H9 (cell line): ENCODE measurements at regions not wholly inside any gene's neighbourhood (a gene's known extent, or its start where the extent isn't known, plus 50 kb on each side); places are given as distances from the start of the nearest gene placed in this dataset.

ENCODE experiments used
- DNase-seq: peaks from one replicate; pipeline ENCODE4 v3.0.0-alpha.2; 2017
- H2AFZ ChIP-seq: one replicate; pipeline ENCODE4 v1.6.1; 2013; ENCODE audit warnings: mild to moderate bottlenecking, low read length, control low read depth, moderate library complexity
- H2AK5ac ChIP-seq: 2 replicates; pipeline ENCODE4 v1.6.1; 2013; ENCODE audit warnings: low read length, control low read depth, mixed read lengths; ENCODE audit not compliant: insufficient read length
- H2BK120ac ChIP-seq: one replicate; pipeline ENCODE4 v1.6.1; 2013; ENCODE audit warnings: low read depth, mild to moderate bottlenecking, low read length, control low read depth, inconsistent platforms; ENCODE audit not compliant: poor library complexity, severe bottlenecking
- H2BK12ac ChIP-seq: 2 replicates; pipeline ENCODE4 v1.6.1; 2013; ENCODE audit warnings: low read length, control low read depth, mixed read lengths, low read depth; ENCODE audit not compliant: insufficient read length
- H2BK15ac ChIP-seq: 2 replicates; pipeline ENCODE4 v1.6.1; 2013; ENCODE audit warnings: low read depth, low read length, control low read depth
- H2BK20ac ChIP-seq: one replicate; pipeline ENCODE4 v1.6.1; 2013; ENCODE audit warnings: low read depth, mild to moderate bottlenecking, low read length, control low read depth, inconsistent platforms; ENCODE audit not compliant: poor library complexity, severe bottlenecking
- H2BK5ac ChIP-seq: 2 replicates; pipeline ENCODE4 v1.6.1; 2013; ENCODE audit warnings: low read length, control low read depth, mixed read lengths; ENCODE audit not compliant: insufficient read length
- H3K14ac ChIP-seq: 2 replicates; pipeline ENCODE4 v1.6.1; 2013; ENCODE audit warnings: low read length, control low read depth; ENCODE audit not compliant: insufficient read depth
- H3K18ac ChIP-seq: 2 replicates; pipeline ENCODE4 v1.6.1; 2013; ENCODE audit warnings: low read depth, mild to moderate bottlenecking, mixed read lengths, low read length, control low read depth; ENCODE audit not compliant: insufficient read length
- H3K23ac ChIP-seq: 2 replicates; pipeline ENCODE4 v1.6.1; 2013; ENCODE audit warnings: low read length, control low read depth, mixed read lengths, low read depth; ENCODE audit not compliant: insufficient read length
- H3K23me2 ChIP-seq: 2 replicates; pipeline ENCODE4 v1.6.1; 2013; ENCODE audit warnings: low read depth, mild to moderate bottlenecking, mixed read lengths, low read length, control low read depth; ENCODE audit not compliant: insufficient read length, poor library complexity, severe bottlenecking
- H3K27ac ChIP-seq: 2 replicates; pipeline ENCODE4 v1.5.1; 2013; ENCODE audit warnings: low read length, control low read depth, mixed read lengths, low read depth; ENCODE audit not compliant: insufficient read length
- H3K27me3 ChIP-seq: 2 replicates; pipeline ENCODE4 v1.6.1; 2013; ENCODE audit warnings: low read length, control low read depth, inconsistent platforms; ENCODE audit not compliant: insufficient read depth
- H3K4ac ChIP-seq: 2 replicates; pipeline ENCODE4 v1.6.1; 2013; ENCODE audit warnings: low read depth, mild to moderate bottlenecking, control low read depth, inconsistent platforms, low read length, moderate library complexity
- H3K4me1 ChIP-seq: 2 replicates; pipeline ENCODE4 v1.6.1; 2013; ENCODE audit warnings: low read length, control low read depth, inconsistent platforms; ENCODE audit not compliant: insufficient read depth
- H3K4me2 ChIP-seq: 2 replicates; pipeline ENCODE4 v1.6.1; 2013; ENCODE audit warnings: low read length, control low read depth, mixed read lengths; ENCODE audit not compliant: insufficient read length, insufficient read depth
- H3K56ac ChIP-seq: 2 replicates; pipeline ENCODE4 v1.6.1; 2013; ENCODE audit warnings: low read depth, mild to moderate bottlenecking, mixed read lengths, low read length, control low read depth; ENCODE audit not compliant: insufficient read length
- H3K79me1 ChIP-seq: 2 replicates; pipeline ENCODE4 v1.6.1; 2013; ENCODE audit warnings: low read depth, mild to moderate bottlenecking, moderate library complexity, low read length, control low read depth, inconsistent platforms; ENCODE audit not compliant: insufficient read depth, poor library complexity, severe bottlenecking
- H3K79me2 ChIP-seq: 2 replicates; pipeline ENCODE4 v1.6.1; 2013; ENCODE audit warnings: low read length, control low read depth, inconsistent platforms; ENCODE audit not compliant: insufficient read depth
- H3K9ac ChIP-seq: 2 replicates; pipeline ENCODE4 v1.6.1; 2013; ENCODE audit warnings: low read length, control low read depth, mixed read lengths; ENCODE audit not compliant: insufficient read length; ENCODE audit errors: extremely low read depth
- H3K9me3 ChIP-seq: one replicate; pipeline ENCODE4 v1.6.1; 2013; ENCODE audit warnings: low read depth, low read length, inconsistent platforms; ENCODE audit not compliant: control insufficient read depth
- H3T11ph ChIP-seq: one replicate; pipeline ENCODE4 v1.6.1; 2013; ENCODE audit warnings: mild to moderate bottlenecking, low read length, control low read depth, inconsistent platforms
- H4K20me1 ChIP-seq: one replicate; pipeline ENCODE4 v1.6.1; 2013; ENCODE audit not compliant: control insufficient read depth, insufficient read length, insufficient read depth
- H4K5ac ChIP-seq: 2 replicates; pipeline ENCODE4 v1.6.1; 2013; ENCODE audit warnings: low read depth, mild to moderate bottlenecking, mixed read lengths, low read length, control low read depth; ENCODE audit not compliant: insufficient read length
- H4K8ac ChIP-seq: replicated peaks from 2 replicates; pipeline ENCODE4 v1.6.1; 2013; ENCODE audit warnings: low read length, control low read depth, mixed read lengths, low read depth; ENCODE audit not compliant: insufficient read length
- H4K91ac ChIP-seq: 2 replicates; pipeline ENCODE4 v1.6.1; 2013; ENCODE audit warnings: low read depth, mild to moderate bottlenecking, moderate library complexity, mixed read lengths, low read length, control low read depth; ENCODE audit not compliant: insufficient read length
- H3K27ac Mint-ChIP-seq, 3 experiments: 2 replicates in 2 of 3; 3 replicates in 1 of 3; pipeline ENCODE4 v1.8.0; 2020 to 2021; ENCODE audit warnings: mixed read lengths in 3 of 3, mild to moderate bottlenecking in 1 of 3, moderate library complexity in 1 of 3
- H3K27me3 Mint-ChIP-seq: 2 replicates; pipeline ENCODE4 v1.8.0; 2021; ENCODE audit warnings: low read depth, mild to moderate bottlenecking, moderate library complexity, mixed read lengths
- H3K36me3 Mint-ChIP-seq, 3 experiments: 2 replicates in 2 of 3; 3 replicates in 1 of 3; pipeline ENCODE4 v1.8.0; 2020 to 2021; ENCODE audit warnings: low read depth in 3 of 3, mixed read lengths in 3 of 3; ENCODE audit not compliant: insufficient read depth in 1 of 3
- H3K4me1 Mint-ChIP-seq, 2 experiments: 2 replicates each; pipeline ENCODE4 v1.8.0; 2020; ENCODE audit warnings: mixed read lengths in 2 of 2
- H3K4me3 Mint-ChIP-seq, 2 experiments: 2 replicates in 1 of 2; 3 replicates in 1 of 2; pipeline ENCODE4 v1.8.0; 2020 to 2021; ENCODE audit warnings: mild to moderate bottlenecking in 2 of 2, mixed read lengths in 2 of 2, moderate library complexity in 1 of 2
- H3K9me3 Mint-ChIP-seq, 2 experiments: 2 replicates in 1 of 2; 3 replicates in 1 of 2; pipeline ENCODE4 v1.8.0; 2020; ENCODE audit warnings: mild to moderate bottlenecking in 2 of 2, mixed read lengths in 2 of 2, moderate library complexity in 1 of 2
- WGBS: extraction: QIAGEN DNeasy Blood & Tissue Kit; methylation state at CpG from one replicate; pipeline ENCODE4 v1.1.7; 2013; ENCODE audit warnings: missing lambda C conversion rate, low lambda C conversion rate, mixed read lengths; ENCODE audit not compliant: insufficient read length; ENCODE audit errors: extremely low coverage; 5-methylcytosine and 5-hydroxymethylcytosine counted together
- TF ChIP-seq, protein P1 (sequence below): fragments of 200-600 bp; sonication (generic); conservative IDR thresholded peaks from 3 replicates; pipeline ENCODE4 v1.8.0; 2021; ENCODE audit warnings: antibody characterized with exemption, mild to moderate bottlenecking

DNA sequence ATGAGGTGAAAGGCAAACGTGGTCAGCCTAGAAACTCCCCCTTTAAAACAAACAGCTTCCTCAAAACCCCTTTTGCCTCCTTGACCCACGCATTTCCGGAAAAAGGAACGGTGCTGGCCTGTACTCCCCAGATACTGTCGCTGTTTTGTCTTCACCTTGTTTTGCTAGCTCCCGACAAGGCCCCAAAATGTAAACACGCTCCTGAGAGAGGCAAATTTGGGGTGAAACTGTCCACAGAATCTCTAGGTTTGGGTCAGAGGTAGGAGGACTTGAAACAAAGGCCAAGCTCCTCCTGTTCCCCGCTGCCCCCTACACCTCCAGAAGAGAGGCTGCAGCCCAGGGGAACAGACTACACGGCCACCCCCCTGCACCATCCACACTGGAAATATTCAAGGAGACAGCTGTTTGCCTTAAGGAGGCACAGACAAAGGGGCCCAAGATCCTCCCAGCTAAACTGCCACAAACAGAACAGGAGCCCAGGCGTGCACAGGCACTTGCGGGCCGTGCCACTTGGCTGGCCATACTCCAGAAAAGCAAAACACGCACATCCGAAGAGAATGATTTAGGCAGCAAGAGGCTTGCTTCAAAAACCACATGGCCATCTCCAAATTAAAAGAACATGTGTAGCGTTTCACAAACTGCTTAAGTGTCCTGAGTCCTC, 160.5 kb upstream of the GRK3 start:
- H2BK5ac ChIP-seq, result no peak overlapping the region
- no peak overlapping the region for H2AFZ ChIP-seq
- peaks cover 13% of the 10 kb centered on the region for H3K27me3 Mint-ChIP-seq
- H2AK5ac ChIP-seq, result no peak overlapping the region
- H3K79me2 ChIP-seq, result peaks cover 13% of the 10 kb centered on the region; the same call in 1 of the 2 replicates
- peak overlapping the region; percentile 71 to 89 for H3K4me3 Mint-ChIP-seq
- no peak overlapping the region for H3K23ac ChIP-seq
- no peak overlapping the region for H2BK12ac ChIP-seq
- peak overlapping the region; percentile 20 for H3K56ac ChIP-seq
- peaks cover 0 to 3% (median 0%) of the 10 kb centered on the region in 3 experiments; a peak in 3 of 7 replicates for H3K36me3 Mint-ChIP-seq
- no peak overlapping the region for H4K8ac ChIP-seq
- no peak for DNase-seq
- no peaks in the 10 kb centered on the region for H3K27me3 ChIP-seq
- peaks cover 11% of the 10 kb centered on the region; the same call in 1 of the 2 replicates for H3K4me1 ChIP-seq
- H3K9me3 Mint-ChIP-seq, result peaks cover 0 to 3% of the 10 kb centered on the region in 2 experiments; a peak in 1 of 5 replicates
- H3K4me2 ChIP-seq, result peak overlapping the region; percentile 63
- no peaks in the 10 kb centered on the region for H3K79me1 ChIP-seq
- no peaks in the 10 kb centered on the region for H4K20me1 ChIP-seq
- H3K4me1 Mint-ChIP-seq, result peaks cover 35 to 41% of the 10 kb centered on the region in 2 experiments
- H3K27ac ChIP-seq, result no peak overlapping the region
- peaks cover 9% of the 10 kb centered on the region for H3K23me2 ChIP-seq
- H4K91ac ChIP-seq, result no peak overlapping the region
- peak overlapping the region; percentile 37 for H3K9ac ChIP-seq
- no peak overlapping the region for H2BK15ac ChIP-seq
- no peak overlapping the region for H2BK120ac ChIP-seq
- H3K27ac Mint-ChIP-seq, result peak overlapping the region; percentile 33 to 85 (median 74); a peak in 4 of 7 replicates
- no peak overlapping the region for H3T11ph ChIP-seq
- H4K5ac ChIP-seq, result no peak overlapping the region
- H3K4ac ChIP-seq, result no peak overlapping the region
- TF ChIP-seq, protein P1, sequence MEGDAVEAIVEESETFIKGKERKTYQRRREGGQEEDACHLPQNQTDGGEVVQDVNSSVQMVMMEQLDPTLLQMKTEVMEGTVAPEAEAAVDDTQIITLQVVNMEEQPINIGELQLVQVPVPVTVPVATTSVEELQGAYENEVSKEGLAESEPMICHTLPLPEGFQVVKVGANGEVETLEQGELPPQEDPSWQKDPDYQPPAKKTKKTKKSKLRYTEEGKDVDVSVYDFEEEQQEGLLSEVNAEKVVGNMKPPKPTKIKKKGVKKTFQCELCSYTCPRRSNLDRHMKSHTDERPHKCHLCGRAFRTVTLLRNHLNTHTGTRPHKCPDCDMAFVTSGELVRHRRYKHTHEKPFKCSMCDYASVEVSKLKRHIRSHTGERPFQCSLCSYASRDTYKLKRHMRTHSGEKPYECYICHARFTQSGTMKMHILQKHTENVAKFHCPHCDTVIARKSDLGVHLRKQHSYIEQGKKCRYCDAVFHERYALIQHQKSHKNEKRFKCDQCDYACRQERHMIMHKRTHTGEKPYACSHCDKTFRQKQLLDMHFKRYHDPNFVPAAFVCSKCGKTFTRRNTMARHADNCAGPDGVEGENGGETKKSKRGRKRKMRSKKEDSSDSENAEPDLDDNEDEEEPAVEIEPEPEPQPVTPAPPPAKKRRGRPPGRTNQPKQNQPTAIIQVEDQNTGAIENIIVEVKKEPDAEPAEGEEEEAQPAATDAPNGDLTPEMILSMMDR, result no peak
- H3K18ac ChIP-seq, result no peak overlapping the region
- H3K9me3 ChIP-seq, result no peaks in the 10 kb centered on the region
- no peak overlapping the region for H2BK20ac ChIP-seq
- H3K14ac ChIP-seq, result peak overlapping the region; percentile 76; the same call in 1 of the 2 replicates
- no CpG with 5 or more reads among the region's 15 CpGs for WGBS
